Activated CD8-positive, alpha-beta T cell treated with anti-CD3 and anti-CD28 coated beads for 36 hours (primary cell): ENCODE measurements at regions not wholly inside any gene's neighbourhood (a gene's known extent, or its start where the extent isn't known, plus 50 kb on each side); places are given as distances from the start of the nearest gene placed in this dataset.

ENCODE experiments used
- ATAC-seq: fragments of 200-7000 bp; cut with Tn5 transposase; one replicate; pipeline ENCODE4 v1.10.0; 2021; ENCODE audit warnings: mild to moderate bottlenecking, moderate library complexity
- CTCF ChIA-PET: fragments of 350-600 bp; sonication (Branson Sonifier 250); formaldehyde crosslinking; loops from one replicate; lab custom pipeline; 2021; ENCODE audit warnings: antibody characterized with exemption; lab: Charles Lee
- POLR2A ChIA-PET: fragments of 350-600 bp; sonication (Branson Sonifier 250); formaldehyde crosslinking; loops from one replicate; lab custom pipeline; 2021; ENCODE audit warnings: antibody characterized with exemption; lab: Charles Lee
- DNase-seq: peaks from one replicate; pipeline ENCODE4 v3.0.0-alpha.2; 2020
- H3K27ac Mint-ChIP-seq: one replicate; pipeline ENCODE4 v1.8.0; 2021; ENCODE audit warnings: mild to moderate bottlenecking, mixed read lengths
- H3K27me3 Mint-ChIP-seq: one replicate; pipeline ENCODE4 v1.8.0; 2021; ENCODE audit warnings: mixed read lengths
- H3K36me3 Mint-ChIP-seq: one replicate; pipeline ENCODE4 v1.8.0; 2021; ENCODE audit warnings: low read depth, mixed read lengths
- H3K4me1 Mint-ChIP-seq: one replicate; pipeline ENCODE4 v1.8.0; 2021; ENCODE audit warnings: low read depth, mixed read lengths
- H3K4me3 Mint-ChIP-seq: one replicate; pipeline ENCODE4 v1.8.0; 2021; ENCODE audit warnings: mild to moderate bottlenecking, moderate library complexity, mixed read lengths
- H3K9me3 Mint-ChIP-seq: one replicate; pipeline ENCODE4 v1.8.0; 2021; ENCODE audit warnings: mixed read lengths
- intact Hi-C: fragments of 100-400 bp; cut with micrococcal nuclease; formaldehyde crosslinking; loops from one replicate; pipeline ENCODE4 v1.10.0; 2022
- TF ChIP-seq, protein P1 (sequence below): fragments of 200-600 bp; IDR thresholded peaks from one replicate; pipeline ENCODE4 v1.8.0; 2022; ENCODE audit warnings: antibody characterized with exemption, mild to moderate bottlenecking

DNA sequence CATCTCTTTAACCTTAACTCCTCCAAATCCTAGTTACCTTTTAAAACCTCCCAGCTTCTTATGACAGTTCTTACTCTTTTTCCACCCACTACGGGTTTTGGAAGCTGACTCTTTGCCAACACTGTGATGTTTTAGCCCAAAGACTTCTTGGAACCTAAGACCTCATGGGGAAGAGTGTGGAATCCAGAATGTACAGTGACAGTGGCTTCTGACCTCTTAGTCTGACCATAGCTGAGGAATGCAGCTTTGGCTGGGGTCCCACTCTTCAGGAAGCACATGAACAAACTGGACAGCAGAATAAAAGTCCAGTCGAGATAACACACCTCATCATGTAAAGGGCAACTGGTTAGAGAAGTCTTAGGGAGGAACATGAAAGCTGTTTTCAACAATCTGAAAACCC is 161.1 kb upstream of the PKDCC start:
- no peak overlapping the region for H3K27ac Mint-ChIP-seq
- ATAC-seq: no peak
- H3K4me3 Mint-ChIP-seq: no peak overlapping the region
- intact Hi-C loops: no loop called here
- TF ChIP-seq, protein P1, sequence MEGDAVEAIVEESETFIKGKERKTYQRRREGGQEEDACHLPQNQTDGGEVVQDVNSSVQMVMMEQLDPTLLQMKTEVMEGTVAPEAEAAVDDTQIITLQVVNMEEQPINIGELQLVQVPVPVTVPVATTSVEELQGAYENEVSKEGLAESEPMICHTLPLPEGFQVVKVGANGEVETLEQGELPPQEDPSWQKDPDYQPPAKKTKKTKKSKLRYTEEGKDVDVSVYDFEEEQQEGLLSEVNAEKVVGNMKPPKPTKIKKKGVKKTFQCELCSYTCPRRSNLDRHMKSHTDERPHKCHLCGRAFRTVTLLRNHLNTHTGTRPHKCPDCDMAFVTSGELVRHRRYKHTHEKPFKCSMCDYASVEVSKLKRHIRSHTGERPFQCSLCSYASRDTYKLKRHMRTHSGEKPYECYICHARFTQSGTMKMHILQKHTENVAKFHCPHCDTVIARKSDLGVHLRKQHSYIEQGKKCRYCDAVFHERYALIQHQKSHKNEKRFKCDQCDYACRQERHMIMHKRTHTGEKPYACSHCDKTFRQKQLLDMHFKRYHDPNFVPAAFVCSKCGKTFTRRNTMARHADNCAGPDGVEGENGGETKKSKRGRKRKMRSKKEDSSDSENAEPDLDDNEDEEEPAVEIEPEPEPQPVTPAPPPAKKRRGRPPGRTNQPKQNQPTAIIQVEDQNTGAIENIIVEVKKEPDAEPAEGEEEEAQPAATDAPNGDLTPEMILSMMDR: no peak
- no peaks in the 10 kb centered on the region for H3K36me3 Mint-ChIP-seq
- ChIA-PET POLR2A (interaction anchor here (0.9 kb wide), 1 partner anchor 18 kb away, joined by 3 read pairs; no protein-coding TSS in a partner anchor), CTCF (interaction anchor here (0.6 to 4.1 kb wide), 4 partner anchors 10 to 200 kb away, joined by 3 to 17 read pairs (median 8); no protein-coding TSS in a partner anchor)
- no peak for DNase-seq
- H3K9me3 Mint-ChIP-seq: no peaks in the 10 kb centered on the region
- H3K4me1 Mint-ChIP-seq: no peaks in the 10 kb centered on the region
- peaks cover 4% of the 10 kb centered on the region for H3K27me3 Mint-ChIP-seq

DNA sequence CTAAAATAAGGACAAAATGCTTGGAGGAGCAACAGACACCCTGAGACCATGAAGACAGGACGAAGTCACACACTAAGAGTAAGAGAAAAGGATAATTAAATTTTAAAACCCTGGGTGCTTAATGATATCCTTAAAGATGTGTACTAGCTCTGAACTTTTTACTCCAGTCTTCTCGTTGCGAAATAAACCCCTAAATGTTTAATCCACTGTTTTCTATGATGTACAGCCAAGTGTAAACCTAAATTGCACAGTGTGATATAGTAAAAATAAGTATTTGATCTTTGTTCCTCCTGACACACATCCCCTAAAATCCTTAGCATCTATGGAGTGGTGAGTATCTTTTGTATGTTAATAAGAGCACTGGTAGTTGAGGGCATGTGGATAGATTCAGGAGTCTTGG is 157.5 kb upstream of the PKDCC start:
- H3K9me3 Mint-ChIP-seq: no peaks in the 10 kb centered on the region
- peaks cover 4% of the 10 kb centered on the region for H3K27me3 Mint-ChIP-seq
- POLR2A ChIA-PET: interaction anchor here (0.7 kb wide), 1 partner anchor 95 kb away, joined by 3 read pairs; no protein-coding TSS in a partner anchor
- no peak overlapping the region for H3K27ac Mint-ChIP-seq
- TF ChIP-seq, protein P1: no peak
- H3K4me3 Mint-ChIP-seq: no peak overlapping the region
- ATAC-seq: no peak
- CTCF ChIA-PET: no interaction called here
- intact Hi-C loops: no loop called here
- H3K36me3 Mint-ChIP-seq: no peaks in the 10 kb centered on the region
- H3K4me1 Mint-ChIP-seq: no peaks in the 10 kb centered on the region
- no peak for DNase-seq

DNA sequence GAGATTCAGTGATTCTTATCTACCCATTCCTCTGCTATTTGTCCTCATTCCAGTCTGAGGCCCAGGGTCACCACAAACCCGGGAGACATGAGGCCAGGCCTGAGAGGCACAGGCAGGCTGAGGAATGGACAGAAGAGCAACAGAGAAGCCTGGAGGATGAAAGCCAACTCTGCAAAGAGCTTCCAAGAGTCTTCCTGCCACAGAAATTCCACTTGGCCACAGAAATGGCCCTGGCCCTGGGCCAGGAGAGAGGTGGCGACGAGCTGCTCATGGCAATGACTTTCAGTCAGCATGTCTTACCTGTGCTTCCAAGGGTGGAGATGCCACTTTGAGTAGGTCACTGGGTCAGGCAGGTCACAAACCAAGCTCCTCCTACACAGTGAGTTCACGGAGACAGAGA is 155.3 kb upstream of the PKDCC start:
- H3K4me3 Mint-ChIP-seq: no peak overlapping the region
- peaks cover 14% of the 10 kb centered on the region for H3K4me1 Mint-ChIP-seq
- no peaks in the 10 kb centered on the region for H3K36me3 Mint-ChIP-seq
- ATAC-seq: no peak
- no peaks in the 10 kb centered on the region for H3K9me3 Mint-ChIP-seq
- H3K27ac Mint-ChIP-seq: no peak overlapping the region
- H3K27me3 Mint-ChIP-seq: peaks cover 4% of the 10 kb centered on the region
- TF ChIP-seq, protein P1: no peak
- intact Hi-C loops: no loop called here
- CTCF ChIA-PET: interaction anchor here (1.3 kb wide), 1 partner anchor 194 kb away, joined by 4 read pairs; no protein-coding TSS in a partner anchor
- POLR2A ChIA-PET: no interaction called here
- no peak for DNase-seq

DNA sequence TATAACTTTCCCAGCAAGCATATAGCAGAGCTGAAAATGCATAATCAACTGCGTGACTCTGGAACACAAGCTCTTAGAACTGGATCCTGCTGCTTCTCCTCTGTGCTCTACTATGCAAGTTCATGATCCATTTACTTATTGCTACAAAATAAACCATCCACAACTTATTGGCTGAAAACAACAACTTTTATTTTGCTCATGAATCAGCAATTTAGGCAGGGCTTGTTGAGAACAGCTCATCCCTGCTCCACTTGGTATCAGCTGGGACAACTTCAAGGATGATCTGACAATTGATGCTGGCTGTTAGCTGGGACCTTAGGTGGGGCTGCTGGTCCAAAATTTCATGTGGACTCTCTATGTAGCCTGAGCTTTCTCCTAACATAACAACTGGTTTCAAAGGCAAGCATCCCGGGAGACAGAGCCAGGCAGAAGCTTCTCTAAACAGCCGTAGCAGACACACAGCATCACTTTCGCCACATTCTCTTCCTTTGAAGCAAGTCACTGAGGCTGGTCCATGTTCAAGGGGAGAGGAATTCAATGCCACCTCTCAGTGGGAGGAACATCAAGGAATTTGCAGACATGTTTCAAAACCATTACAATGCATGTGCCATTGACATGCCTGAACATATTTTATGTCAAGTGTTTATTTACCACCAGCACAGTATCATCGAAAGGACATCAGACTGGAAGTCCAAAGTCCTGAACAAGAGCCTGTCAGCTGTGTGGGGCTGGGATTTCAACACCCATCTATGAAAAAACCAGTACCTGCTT is 153.1 kb upstream of the PKDCC start:
- intact Hi-C loops: no loop called here
- POLR2A ChIA-PET: no interaction called here
- H3K36me3 Mint-ChIP-seq: no peaks in the 10 kb centered on the region
- peaks cover 16% of the 10 kb centered on the region for H3K4me1 Mint-ChIP-seq
- H3K27ac Mint-ChIP-seq: no peak overlapping the region
- DNase-seq: no peak
- no peaks in the 10 kb centered on the region for H3K9me3 Mint-ChIP-seq
- CTCF ChIA-PET: interaction anchor here (0.9 to 1.7 kb wide), 2 partner anchors 25 to 192 kb away, joined by 3 to 4 read pairs; no protein-coding TSS in a partner anchor
- H3K4me3 Mint-ChIP-seq: no peak overlapping the region
- no peaks in the 10 kb centered on the region for H3K27me3 Mint-ChIP-seq
- TF ChIP-seq, protein P1: no peak
- ATAC-seq: no peak

DNA sequence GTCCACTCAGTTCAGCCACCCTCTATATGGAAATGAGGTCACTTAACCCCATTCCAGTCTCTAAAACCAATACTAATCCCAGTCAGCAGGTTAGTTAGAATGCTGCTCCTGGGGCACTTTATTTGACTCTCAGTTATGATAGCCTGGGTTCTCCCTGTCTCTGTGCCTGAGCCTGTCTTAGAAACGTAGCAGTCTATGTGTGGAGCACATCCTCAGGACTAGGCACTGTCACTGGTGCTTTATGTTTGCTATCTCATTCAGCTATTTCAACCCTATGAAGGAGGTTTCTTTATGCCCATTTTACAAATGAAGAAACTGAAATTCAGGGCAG is 152.5 kb upstream of the PKDCC start:
- H3K9me3 Mint-ChIP-seq: no peaks in the 10 kb centered on the region
- no peaks in the 10 kb centered on the region for H3K27me3 Mint-ChIP-seq
- intact Hi-C loops: no loop called here
- no peak overlapping the region for H3K27ac Mint-ChIP-seq
- TF ChIP-seq, protein P1: no peak
- ChIA-PET CTCF (interaction anchor here (0.9 to 2.8 kb wide), 3 partner anchors 25 to 191 kb away, joined by 3 to 15 read pairs (median 4); no protein-coding TSS in a partner anchor), POLR2A (no interaction called here)
- peaks cover 16% of the 10 kb centered on the region for H3K4me1 Mint-ChIP-seq
- DNase-seq (no peak), ATAC-seq (no peak)
- no peaks in the 10 kb centered on the region for H3K36me3 Mint-ChIP-seq
- H3K4me3 Mint-ChIP-seq: no peak overlapping the region
